DND-41 (cell line): ENCODE measurements at regions not wholly inside any gene's neighbourhood (a gene's known extent, or its start where the extent isn't known, plus 50 kb on each side); places are given as distances from the start of the nearest gene placed in this dataset.

Source experiments
- CTCF ChIP-seq: IDR thresholded peaks from 2 replicates; pipeline ENCODE4 v1.5.1; 2012; ENCODE audit warnings: borderline replicate concordance, low read length, moderate library complexity, mild to moderate bottlenecking; ENCODE audit not compliant: poor library complexity, severe bottlenecking; ENCODE audit errors: extremely low read depth
- EZH2 ChIP-seq: IDR thresholded peaks from 3 replicates; pipeline ENCODE4 v1.6.1; 2012; ENCODE audit warnings: borderline replicate concordance, low read depth, mild to moderate bottlenecking, moderate library complexity, low read length, inconsistent platforms; ENCODE audit not compliant: severe bottlenecking

- TF ChIP-seq CTCF (no peak), EZH2 (no peak)
These were observed 210.1 kb upstream of the TBX3 start for GRCh38 chr12:114894076-114894475.
